ENCODE measurements at regions not wholly inside any gene's neighbourhood (a gene's known extent, or its start where the extent isn't known, plus 50 kb on each side); places are given as distances from the start of the nearest gene placed in this dataset.
"Not testable (repeated sequence)": the region's sequence is repeated elsewhere in the genome, so short reads cannot be mapped to it uniquely, and the experiment has no call there.

DNA sequence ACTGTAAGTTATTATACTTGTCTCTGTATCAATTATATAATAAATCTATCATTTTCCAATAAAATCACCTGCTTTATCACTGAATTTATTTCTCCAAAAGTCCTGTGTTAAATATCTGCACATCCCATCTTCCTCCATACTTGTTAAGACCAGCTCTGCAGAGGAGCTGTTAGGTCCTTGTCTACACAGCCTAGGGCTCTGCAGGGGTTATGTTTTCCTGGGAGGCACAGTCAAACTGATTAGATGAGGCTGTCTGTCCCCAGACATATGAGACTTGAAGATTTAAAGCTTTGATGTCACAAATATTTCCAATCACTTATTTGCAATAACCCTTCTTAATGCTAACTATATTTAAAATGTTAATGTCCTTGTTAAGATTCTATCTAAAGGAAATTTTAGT, 446.8 kb downstream of the TRAM1L1 start:
- DNase-seq (ENCODE audit: low read depth in 1 of 2, low spot score in 1 of 2): no peak
- H3K27ac ChIP-seq: no peak overlapping the region

GRCh38 chr4:116636917-116637316, 448.5 kb downstream of the TRAM1L1 start:
- no peak for DNase-seq (ENCODE audit: low read depth in 1 of 2, low spot score in 1 of 2)

More for the DNA sequence above, 446.8 kb downstream of the TRAM1L1 start:
- no peaks in the 10 kb centered on the region for H3K9me3 ChIP-seq (ENCODE audit: low read depth)
- no peaks in the 10 kb centered on the region for H3K36me3 ChIP-seq
- no peak overlapping the region for H3K4me3 ChIP-seq
- no peaks in the 10 kb centered on the region for H3K4me1 ChIP-seq (ENCODE audit: low read depth)
- H3K27me3 ChIP-seq: no peaks in the 10 kb centered on the region
- TF ChIP-seq, protein P1, sequence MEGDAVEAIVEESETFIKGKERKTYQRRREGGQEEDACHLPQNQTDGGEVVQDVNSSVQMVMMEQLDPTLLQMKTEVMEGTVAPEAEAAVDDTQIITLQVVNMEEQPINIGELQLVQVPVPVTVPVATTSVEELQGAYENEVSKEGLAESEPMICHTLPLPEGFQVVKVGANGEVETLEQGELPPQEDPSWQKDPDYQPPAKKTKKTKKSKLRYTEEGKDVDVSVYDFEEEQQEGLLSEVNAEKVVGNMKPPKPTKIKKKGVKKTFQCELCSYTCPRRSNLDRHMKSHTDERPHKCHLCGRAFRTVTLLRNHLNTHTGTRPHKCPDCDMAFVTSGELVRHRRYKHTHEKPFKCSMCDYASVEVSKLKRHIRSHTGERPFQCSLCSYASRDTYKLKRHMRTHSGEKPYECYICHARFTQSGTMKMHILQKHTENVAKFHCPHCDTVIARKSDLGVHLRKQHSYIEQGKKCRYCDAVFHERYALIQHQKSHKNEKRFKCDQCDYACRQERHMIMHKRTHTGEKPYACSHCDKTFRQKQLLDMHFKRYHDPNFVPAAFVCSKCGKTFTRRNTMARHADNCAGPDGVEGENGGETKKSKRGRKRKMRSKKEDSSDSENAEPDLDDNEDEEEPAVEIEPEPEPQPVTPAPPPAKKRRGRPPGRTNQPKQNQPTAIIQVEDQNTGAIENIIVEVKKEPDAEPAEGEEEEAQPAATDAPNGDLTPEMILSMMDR (IDR thresholded peaks at IDR 0.05; ENCODE audit: low read depth, low read length): no peak

GRCh38 chr4:116632269-116632668, 453.1 kb downstream of the TRAM1L1 start:
- DNase-seq (ENCODE audit: low read depth in 1 of 2, low spot score in 1 of 2): no peak

More at GRCh38 chr4:116636917-116637316, 448.5 kb downstream of the TRAM1L1 start:
- H3K4me1 ChIP-seq (ENCODE audit: low read depth): no peaks in the 10 kb centered on the region
- H3K27ac ChIP-seq: no peak overlapping the region
- H3K9me3 ChIP-seq (ENCODE audit: low read depth): no peaks in the 10 kb centered on the region
- no peaks in the 10 kb centered on the region for H3K36me3 ChIP-seq
- TF ChIP-seq, protein P1 (IDR thresholded peaks at IDR 0.05; ENCODE audit: low read depth, low read length): no peak
- peaks cover 3% of the 10 kb centered on the region for H3K27me3 ChIP-seq
- no peak overlapping the region for H3K4me3 ChIP-seq

GRCh38 chr4:116628598-116628997, 456.8 kb downstream of the TRAM1L1 start:
- no peak for DNase-seq (ENCODE audit: low read depth in 1 of 2, low spot score in 1 of 2)
- TF ChIP-seq, protein P1 (IDR thresholded peaks at IDR 0.05; ENCODE audit: low read depth, low read length): no peak
- peaks cover 3% of the 10 kb centered on the region for H3K27me3 ChIP-seq
- H3K27ac ChIP-seq: no peak overlapping the region
- H3K9me3 ChIP-seq (ENCODE audit: low read depth): no peaks in the 10 kb centered on the region
- H3K4me3 ChIP-seq: no peak overlapping the region
- H3K4me1 ChIP-seq (ENCODE audit: low read depth): no peaks in the 10 kb centered on the region
- no peaks in the 10 kb centered on the region for H3K36me3 ChIP-seq

More at GRCh38 chr4:116632269-116632668, 453.1 kb downstream of the TRAM1L1 start:
- Histone ChIP-seq H3K27ac (no peak overlapping the region), H3K36me3 (no peaks in the 10 kb centered on the region), H3K4me1 (ENCODE audit: low read depth) (no peaks in the 10 kb centered on the region), H3K4me3 (no peak overlapping the region), H3K9me3 (ENCODE audit: low read depth) (no peaks in the 10 kb centered on the region), H3K27me3 (peaks cover 3% of the 10 kb centered on the region)
- TF ChIP-seq, protein P1 (IDR thresholded peaks at IDR 0.05; ENCODE audit: low read depth, low read length): no peak

DNA sequence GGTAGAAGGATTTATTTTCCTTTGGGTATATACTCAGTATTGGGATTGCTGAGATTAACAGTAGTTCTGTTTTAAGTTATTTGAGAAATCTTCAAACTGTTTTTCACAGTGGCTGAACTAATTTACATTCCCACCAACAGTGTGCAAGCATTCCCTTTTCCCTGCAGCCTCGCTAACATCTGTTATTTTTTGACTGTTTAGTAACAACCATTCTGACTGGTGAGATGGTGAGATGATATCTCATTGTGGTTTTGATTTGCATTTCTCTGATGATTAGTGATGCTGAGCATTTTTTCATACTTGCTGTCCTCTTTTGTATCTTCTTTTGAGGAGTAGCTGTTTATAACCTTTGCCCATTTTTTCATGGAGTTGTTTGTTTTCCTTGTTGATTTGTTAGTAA, 457.8 kb downstream of the TRAM1L1 start:
- Histone ChIP-seq H3K4me3 (no peak overlapping the region), H3K36me3 (no peaks in the 10 kb centered on the region), H3K27ac (no peak overlapping the region), H3K27me3 (peaks cover 2% of the 10 kb centered on the region), H3K9me3 (ENCODE audit: low read depth) (no peaks in the 10 kb centered on the region), H3K4me1 (ENCODE audit: low read depth) (no peaks in the 10 kb centered on the region)
- no peak for DNase-seq (ENCODE audit: low read depth in 1 of 2, low spot score in 1 of 2)
- TF ChIP-seq, protein P1 (IDR thresholded peaks at IDR 0.05; ENCODE audit: low read depth, low read length): no peak

GRCh38 chr4:116619508-116619907, 465.9 kb downstream of the TRAM1L1 start:
- H3K27me3 ChIP-seq; H3K9me3 ChIP-seq (ENCODE audit: low read depth); H3K36me3 ChIP-seq; H3K4me3 ChIP-seq; H3K27ac ChIP-seq; DNase-seq (ENCODE audit: low read depth in 1 of 2, low spot score in 1 of 2); H3K4me1 ChIP-seq (ENCODE audit: low read depth): not testable (repeated sequence)
